ENCODE measurements at regions not wholly inside any gene's neighbourhood (a gene's known extent, or its start where the extent isn't known, plus 50 kb on each side); places are given as distances from the start of the nearest gene placed in this dataset.
"Not testable (repeated sequence)": the region's sequence is repeated elsewhere in the genome, so short reads cannot be mapped to it uniquely, and the experiment has no call there.

GRCh38 chr21:20259031-20259867, 739.0 kb upstream of the NCAM2 start:
- no peak for DNase-seq (ENCODE audit: low read depth in 2 of 2)

GRCh38 chr21:20260124-20260523, 738.1 kb upstream of the NCAM2 start:
- DNase-seq (ENCODE audit: low read depth in 2 of 2): no peak

GRCh38 chr21:20261364-20261763, 736.8 kb upstream of the NCAM2 start:
- DNase-seq (ENCODE audit: low read depth in 2 of 2): no peak

- DNase-seq (ENCODE audit: low read depth in 2 of 2): no peak
These were observed 732.3 kb upstream of the NCAM2 start for GRCh38 chr21:20265707-20266440.

GRCh38 chr21:20266441-20266710, 731.8 kb upstream of the NCAM2 start:
- no peak for DNase-seq (ENCODE audit: low read depth in 2 of 2)

GRCh38 chr21:20270365-20271055, 727.7 kb upstream of the NCAM2 start:
- no peak for DNase-seq (ENCODE audit: low read depth in 2 of 2)

- DNase-seq (ENCODE audit: low read depth in 2 of 2): no peak
These were observed 725.3 kb upstream of the NCAM2 start for GRCh38 chr21:20272791-20273362.

GRCh38 chr21:20276377-20276776, 721.8 kb upstream of the NCAM2 start:
- no peak for DNase-seq (ENCODE audit: low read depth in 2 of 2)

- DNase-seq (ENCODE audit: low read depth in 2 of 2): no peak
These were observed 721.3 kb upstream of the NCAM2 start for GRCh38 chr21:20276954-20277353.

GRCh38 chr21:20283836-20284235, 714.4 kb upstream of the NCAM2 start:
- no peak for DNase-seq (ENCODE audit: low read depth in 2 of 2)

GRCh38 chr21:20292280-20292679, 705.9 kb upstream of the NCAM2 start:
- no peak for DNase-seq (ENCODE audit: low read depth in 2 of 2)

GRCh38 chr21:20292854-20293253, 705.4 kb upstream of the NCAM2 start:
- not testable (repeated sequence) for DNase-seq (ENCODE audit: low read depth in 2 of 2)

- no peak for DNase-seq (ENCODE audit: low read depth in 2 of 2)
These were observed 696.8 kb upstream of the NCAM2 start for GRCh38 chr21:20301395-20301794.

- no peak for DNase-seq (ENCODE audit: low read depth in 2 of 2)
These were observed 696.1 kb upstream of the NCAM2 start for GRCh38 chr21:20302084-20302483.

- no peak for DNase-seq (ENCODE audit: low read depth in 2 of 2)
These were observed 691.4 kb upstream of the NCAM2 start for GRCh38 chr21:20306836-20307235.

GRCh38 chr21:20308586-20309315, 689.5 kb upstream of the NCAM2 start:
- no peak for DNase-seq (ENCODE audit: low read depth in 2 of 2)

GRCh38 chr21:20311234-20311787, 686.9 kb upstream of the NCAM2 start:
- DNase-seq (ENCODE audit: low read depth in 2 of 2): no peak

- no peak for DNase-seq (ENCODE audit: low read depth in 2 of 2)
These were observed 685.2 kb upstream of the NCAM2 start for GRCh38 chr21:20313013-20313412.

GRCh38 chr21:20315042-20315441, 683.2 kb upstream of the NCAM2 start:
- DNase-seq (ENCODE audit: low read depth in 2 of 2): no peak

- DNase-seq (ENCODE audit: low read depth in 2 of 2): no peak
These were observed 668.6 kb upstream of the NCAM2 start for GRCh38 chr21:20329636-20330035.

- DNase-seq (ENCODE audit: low read depth in 2 of 2): no peak
These were observed 667.6 kb upstream of the NCAM2 start for GRCh38 chr21:20330652-20331051.
